Lower leg skin (tissue), 4 donors: ENCODE measurements at regions not wholly inside any gene's neighbourhood (a gene's known extent, or its start where the extent isn't known, plus 50 kb on each side); places are given as distances from the start of the nearest gene placed in this dataset.

ENCODE experiments used
- DNase-seq, 2 donors: peaks; one replicate each; pipeline ENCODE4 v3.0.0-alpha.2; 2019; ENCODE audit warnings: low spot score in 2 of 2
- H3K4me3 ChIP-seq: fragments of 200-600 bp; sonication (generic); 2 replicates; pipeline ENCODE4 v1.5.1; 2017; ENCODE audit warnings: mild to moderate bottlenecking, low read depth; ENCODE audit not compliant: poor library complexity, severe bottlenecking
- CTCF ChIP-seq, 3 donors: fragments of 450-650 bp; IDR thresholded peaks; one replicate each; pipeline ENCODE4 v1.5.1; 2016; ENCODE audit warnings: antibody characterized with exemption in 3 of 3, mild to moderate bottlenecking in 3 of 3, moderate library complexity in 2 of 3
- POLR2A ChIP-seq, 2 donors: fragments of 450-650 bp; IDR thresholded peaks; one replicate each; pipeline ENCODE4 v1.6.1; 2016 to 2017; ENCODE audit warnings: antibody characterized with exemption in 2 of 2, mild to moderate bottlenecking in 1 of 2, moderate library complexity in 1 of 2
- WGBS, 2 donors: methylation state at CpG; one replicate each; pipeline ENCODE4 v1.1.5; 2018; 5-methylcytosine and 5-hydroxymethylcytosine counted together
- intact Hi-C: fragments of 100-400 bp; cut with DNase I; formaldehyde crosslinking; loops from one replicate; pipeline ENCODE4 v1.15.0; 2023; ENCODE audit warnings: low total_unique reads

- WGBS, 2 donors: 14 to 39% methylated on average over 2 of the region's 2 CpGs
- H3K4me3 ChIP-seq: no peak overlapping the region
- DNase-seq: no peak
- TF ChIP-seq CTCF (IDR thresholded peaks at IDR 0.05): no peak
- TF ChIP-seq POLR2A (IDR thresholded peaks at IDR 0.05): no peak
- intact Hi-C loops: no loop called here
These were observed 101.1 kb upstream of the MYO16 start for GRCh38 chr13:108528303-108528702.

GRCh38 chr13:108533842-108534241 is 95.6 kb upstream of the MYO16 start:
- H3K4me3 ChIP-seq: no peak overlapping the region
- 60 to 61% methylated on average over 2 of the region's 2 CpGs for WGBS, 2 donors
- DNase-seq: no peak

GRCh38 chr13:108534728-108535127 is 94.7 kb upstream of the MYO16 start:
- no peak overlapping the region for H3K4me3 ChIP-seq
- DNase-seq: no peak
- TF ChIP-seq CTCF (IDR thresholded peaks at IDR 0.05): no peak
- TF ChIP-seq POLR2A (IDR thresholded peaks at IDR 0.05): no peak
- intact Hi-C loops: no loop called here

More at GRCh38 chr13:108533842-108534241, 95.6 kb upstream of the MYO16 start:
- intact Hi-C loops: no loop called here
- no peak for TF ChIP-seq CTCF (IDR thresholded peaks at IDR 0.05)
- TF ChIP-seq POLR2A (IDR thresholded peaks at IDR 0.05): no peak

- WGBS, 2 donors: 72 to 84% methylated on average over 4 to 5 of the region's 5 CpGs
- H3K4me3 ChIP-seq: no peak overlapping the region
- DNase-seq: no peak
- TF ChIP-seq POLR2A (IDR thresholded peaks at IDR 0.05) (no peak), CTCF (IDR thresholded peaks at IDR 0.05) (no peak)
- intact Hi-C loops: no loop called here
These were observed 79.5 kb upstream of the MYO16 start for GRCh38 chr13:108549934-108550333.

GRCh38 chr13:108551674-108552073 is 77.7 kb upstream of the MYO16 start:
- WGBS, 2 donors: 62 to 74% methylated on average over 2 of the region's 2 CpGs
- TF ChIP-seq CTCF (IDR thresholded peaks at IDR 0.05) (no peak), POLR2A (IDR thresholded peaks at IDR 0.05) (no peak)
- no peak overlapping the region for H3K4me3 ChIP-seq
- intact Hi-C loops: no loop called here
- DNase-seq: no peak

GRCh38 chr13:108558489-108558888 is 70.9 kb upstream of the MYO16 start:
- intact Hi-C loops: no loop called here
- 71 to 75% methylated on average over 4 of the region's 4 CpGs for WGBS, 2 donors
- H3K4me3 ChIP-seq: no peak overlapping the region
- no peak for TF ChIP-seq CTCF (IDR thresholded peaks at IDR 0.05)
- TF ChIP-seq POLR2A (IDR thresholded peaks at IDR 0.05): no peak
- no peak for DNase-seq
